HFF-Myc (cell line): ENCODE measurements at regions not wholly inside any gene's neighbourhood (a gene's known extent, or its start where the extent isn't known, plus 50 kb on each side); places are given as distances from the start of the nearest gene placed in this dataset.

Experiments used
- DNase-seq: peaks from one replicate; pipeline ENCODE4 v3.0.0-alpha.2; 2011; ENCODE audit warnings: low read depth; ENCODE audit errors: extremely low read depth
- H3K4me3 ChIP-seq: replicated peaks from 2 replicates; pipeline ENCODE4 v1.5.1; 2011; ENCODE audit warnings: low read depth, mild to moderate bottlenecking, control low read depth, low read length
- CTCF ChIP-seq: IDR thresholded peaks from 2 replicates; pipeline ENCODE4 v1.5.1; 2012; ENCODE audit warnings: mild to moderate bottlenecking, low read depth, low read length, control low read depth; ENCODE audit errors: missing control alignments

GRCh38 chr5:89343666-89344065 is 460.7 kb upstream of the MEF2C start:
- no peak for DNase-seq
- H3K4me3 ChIP-seq, result no peak overlapping the region
- no peak for TF ChIP-seq CTCF

- H3K4me3 ChIP-seq, result no peak overlapping the region
- DNase-seq, result peak; percentile 79
- no peak for TF ChIP-seq CTCF
Observed at GRCh38 chr5:89342106-89342876, 459.3 kb upstream of the MEF2C start.

GRCh38 chr5:89338935-89339334 is 456.0 kb upstream of the MEF2C start:
- H3K4me3 ChIP-seq, result no peak overlapping the region
- TF ChIP-seq CTCF, result no peak
- DNase-seq, result peak; percentile 80

GRCh38 chr5:89336111-89336510 is 453.1 kb upstream of the MEF2C start:
- H3K4me3 ChIP-seq, result no peak overlapping the region
- no peak for TF ChIP-seq CTCF
- no peak for DNase-seq

GRCh38 chr5:89330140-89330539 is 447.2 kb upstream of the MEF2C start:
- DNase-seq, result no peak
- TF ChIP-seq CTCF, result no peak
- no peak overlapping the region for H3K4me3 ChIP-seq

- TF ChIP-seq CTCF, result no peak
- no peak overlapping the region for H3K4me3 ChIP-seq
- no peak for DNase-seq
Observed at GRCh38 chr5:89327608-89328007, 444.6 kb upstream of the MEF2C start.

GRCh38 chr5:89324990-89325389 is 442.0 kb upstream of the MEF2C start:
- no peak for TF ChIP-seq CTCF
- no peak overlapping the region for H3K4me3 ChIP-seq
- DNase-seq, result no peak
